H1 (cell line): ENCODE measurements at regions not wholly inside any gene's neighbourhood (a gene's known extent, or its start where the extent isn't known, plus 50 kb on each side); places are given as distances from the start of the nearest gene placed in this dataset.

Experiments used
- USF2 ChIP-seq: IDR thresholded peaks from 2 replicates; pipeline ENCODE4 v1.6.1; 2011; ENCODE audit warnings: low read length, improper control_type of control experiment
- YY1 ChIP-seq: IDR thresholded peaks from 2 replicates; pipeline ENCODE4 v1.6.1; 2011; ENCODE audit warnings: low read depth, mild to moderate bottlenecking, low read length

- TF ChIP-seq USF2 (no peak), YY1 (no peak)
Measured at GRCh38 chr12:108043286-108043685, 85.8 kb upstream of the WSCD2 start (continued).
